Skeletal muscle cell (primary cell): ENCODE measurements at regions not wholly inside any gene's neighbourhood (a gene's known extent, or its start where the extent isn't known, plus 50 kb on each side); places are given as distances from the start of the nearest gene placed in this dataset.

ENCODE experiments used
- DNase-seq: peaks from one replicate; pipeline ENCODE4 v3.0.0-alpha.2; 2010; ENCODE audit warnings: low read depth
- H3K4me3 ChIP-seq: 2 replicates; pipeline ENCODE4 v1.5.1; 2011; ENCODE audit warnings: low read depth, mild to moderate bottlenecking, control low read depth, low read length, moderate library complexity

- DNase-seq, result no peak
- no peak overlapping the region for H3K4me3 ChIP-seq
Observed at GRCh38 chr1:18001725-18002124, 105.9 kb upstream of the IGSF21 start.

GRCh38 chr1:18004278-18004677, 103.3 kb upstream of the IGSF21 start:
- no peak overlapping the region for H3K4me3 ChIP-seq
- no peak for DNase-seq

GRCh38 chr1:18005238-18005637, 102.4 kb upstream of the IGSF21 start:
- H3K4me3 ChIP-seq, result no peak overlapping the region
- no peak for DNase-seq

GRCh38 chr1:18007391-18008041, 100.1 kb upstream of the IGSF21 start:
- no peak overlapping the region for H3K4me3 ChIP-seq
- DNase-seq, result no peak

- no peak overlapping the region for H3K4me3 ChIP-seq
- no peak for DNase-seq
Observed at GRCh38 chr1:18008081-18008480, 99.5 kb upstream of the IGSF21 start.

GRCh38 chr1:18009055-18009454, 98.5 kb upstream of the IGSF21 start:
- H3K4me3 ChIP-seq, result no peak overlapping the region
- DNase-seq, result no peak

- no peak overlapping the region for H3K4me3 ChIP-seq
- no peak for DNase-seq
Observed at GRCh38 chr1:18009478-18009961, 98.1 kb upstream of the IGSF21 start.

- DNase-seq, result no peak
- H3K4me3 ChIP-seq, result no peak overlapping the region
Observed at GRCh38 chr1:18010408-18010807, 97.2 kb upstream of the IGSF21 start.

- DNase-seq, result no peak
- no peak overlapping the region for H3K4me3 ChIP-seq
Observed at GRCh38 chr1:18010945-18011344, 96.7 kb upstream of the IGSF21 start.

GRCh38 chr1:18011703-18012102, 95.9 kb upstream of the IGSF21 start:
- no peak for DNase-seq
- no peak overlapping the region for H3K4me3 ChIP-seq

GRCh38 chr1:18012686-18013085, 94.9 kb upstream of the IGSF21 start:
- H3K4me3 ChIP-seq, result no peak overlapping the region
- no peak for DNase-seq

- no peak for DNase-seq
- no peak overlapping the region for H3K4me3 ChIP-seq
Observed at GRCh38 chr1:18013216-18013615, 94.4 kb upstream of the IGSF21 start.

GRCh38 chr1:18015719-18016118, 91.9 kb upstream of the IGSF21 start:
- DNase-seq, result no peak

GRCh38 chr1:18018366-18018765, 89.2 kb upstream of the IGSF21 start:
- no peak for DNase-seq
- H3K4me3 ChIP-seq, result no peak overlapping the region

More at GRCh38 chr1:18015719-18016118, 91.9 kb upstream of the IGSF21 start:
- no peak overlapping the region for H3K4me3 ChIP-seq

GRCh38 chr1:18020021-18020817, 87.4 kb upstream of the IGSF21 start:
- DNase-seq, result no peak
- H3K4me3 ChIP-seq, result no peak overlapping the region

- no peak overlapping the region for H3K4me3 ChIP-seq
- DNase-seq, result no peak
Observed at GRCh38 chr1:18021242-18021641, 86.4 kb upstream of the IGSF21 start.

- DNase-seq, result no peak
- no peak overlapping the region for H3K4me3 ChIP-seq
Observed at GRCh38 chr1:18032172-18032859, 75.3 kb upstream of the IGSF21 start.

GRCh38 chr1:18035145-18035544, 72.5 kb upstream of the IGSF21 start:
- no peak overlapping the region for H3K4me3 ChIP-seq
- no peak for DNase-seq

GRCh38 chr1:18037651-18038050, 69.9 kb upstream of the IGSF21 start:
- H3K4me3 ChIP-seq, result no peak overlapping the region
- no peak for DNase-seq

- no peak for DNase-seq
- no peak overlapping the region for H3K4me3 ChIP-seq
Observed at GRCh38 chr1:18038051-18038450, 69.5 kb upstream of the IGSF21 start.
